ENCODE measurements at regions not wholly inside any gene's neighbourhood (a gene's known extent, or its start where the extent isn't known, plus 50 kb on each side); places are given as distances from the start of the nearest gene placed in this dataset.

- Histone ChIP-seq H2AFZ (ENCODE audit: low read depth, low read length) (no peak overlapping the region), H4K20me1 (ENCODE audit: insufficient read depth, low read length) (no peaks in the 10 kb centered on the region), H3K27ac (ENCODE audit: low read length) (no peak overlapping the region), H3K4me3 (ENCODE audit: low read depth in 1 of 2, low read length in 2 of 2) (no peak overlapping the region), H3K9ac (ENCODE audit: low read depth, low read length) (no peak overlapping the region), H3K79me2 (ENCODE audit: insufficient read depth, low read length) (no peaks in the 10 kb centered on the region), H3K27me3 (ENCODE audit: insufficient read depth, low read length, poor library complexity) (no peaks in the 10 kb centered on the region), H3K4me2 (ENCODE audit: insufficient read depth, low read length) (no peak overlapping the region), H3K4me1 (ENCODE audit: insufficient read depth, low read length) (no peaks in the 10 kb centered on the region), H3K36me3 (ENCODE audit: insufficient read depth, low read length) (no peaks in the 10 kb centered on the region), H3K9me3 (ENCODE audit: insufficient read depth, low read length, severe bottlenecking) (no peaks in the 10 kb centered on the region)
- TF ChIP-seq CTCF (IDR thresholded peaks at IDR 0.05; ENCODE audit: borderline replicate concordance, extremely low read depth, low read length, poor library complexity, severe bottlenecking) = no peak
- no peak for TF ChIP-seq EZH2 (IDR thresholded peaks at IDR 0.05; ENCODE audit: borderline replicate concordance, low read depth, low read length, severe bottlenecking)
- ATAC-seq (ENCODE audit: insufficient read depth, low read depth) = no peak
- no peak for DNase-seq
These were observed 130.1 kb upstream of the TLR4 start for GRCh38 chr9:117574099-117574498.

- Histone ChIP-seq H3K9me3 (ENCODE audit: insufficient read depth, low read length, severe bottlenecking) (peaks cover 2% of the 10 kb centered on the region), H2AFZ (ENCODE audit: low read depth, low read length) (no peak overlapping the region), H3K79me2 (ENCODE audit: insufficient read depth, low read length) (no peaks in the 10 kb centered on the region), H4K20me1 (ENCODE audit: insufficient read depth, low read length) (no peaks in the 10 kb centered on the region), H3K4me2 (ENCODE audit: insufficient read depth, low read length) (no peak overlapping the region), H3K4me3 (ENCODE audit: low read depth in 1 of 2, low read length in 2 of 2) (no peak overlapping the region), H3K36me3 (ENCODE audit: insufficient read depth, low read length) (no peaks in the 10 kb centered on the region), H3K9ac (ENCODE audit: low read depth, low read length) (no peak overlapping the region), H3K4me1 (ENCODE audit: insufficient read depth, low read length) (no peaks in the 10 kb centered on the region), H3K27ac (ENCODE audit: low read length) (no peak overlapping the region), H3K27me3 (ENCODE audit: insufficient read depth, low read length, poor library complexity) (no peaks in the 10 kb centered on the region)
- ATAC-seq (ENCODE audit: insufficient read depth, low read depth) (no peak), DNase-seq (no peak)
- TF ChIP-seq CTCF (IDR thresholded peaks at IDR 0.05; ENCODE audit: borderline replicate concordance, extremely low read depth, low read length, poor library complexity, severe bottlenecking) = no peak
- no peak for TF ChIP-seq EZH2 (IDR thresholded peaks at IDR 0.05; ENCODE audit: borderline replicate concordance, low read depth, low read length, severe bottlenecking)
These were observed 139.4 kb upstream of the TLR4 start for GRCh38 chr9:117564839-117565238.

GRCh38 chr9:117561761-117562160 is 142.4 kb upstream of the TLR4 start:
- no peaks in the 10 kb centered on the region for H4K20me1 ChIP-seq (ENCODE audit: insufficient read depth, low read length)
- H3K36me3 ChIP-seq (ENCODE audit: insufficient read depth, low read length) = no peaks in the 10 kb centered on the region
- H3K9me3 ChIP-seq (ENCODE audit: insufficient read depth, low read length, severe bottlenecking) = peaks cover 2% of the 10 kb centered on the region
- H3K9ac ChIP-seq (ENCODE audit: low read depth, low read length) = no peak overlapping the region
- no peaks in the 10 kb centered on the region for H3K27me3 ChIP-seq (ENCODE audit: insufficient read depth, low read length, poor library complexity)
- H3K27ac ChIP-seq (ENCODE audit: low read length) = no peak overlapping the region
- H3K4me2 ChIP-seq (ENCODE audit: insufficient read depth, low read length) = no peak overlapping the region
- DNase-seq (no peak), ATAC-seq (ENCODE audit: insufficient read depth, low read depth) (no peak)
- H2AFZ ChIP-seq (ENCODE audit: low read depth, low read length) = no peak overlapping the region; the same call in 1 of the 2 replicates
- H3K4me3 ChIP-seq (ENCODE audit: low read depth in 1 of 2, low read length in 2 of 2) = no peak overlapping the region
- no peak for TF ChIP-seq EZH2 (IDR thresholded peaks at IDR 0.05; ENCODE audit: borderline replicate concordance, low read depth, low read length, severe bottlenecking)
- TF ChIP-seq CTCF (IDR thresholded peaks at IDR 0.05; ENCODE audit: borderline replicate concordance, extremely low read depth, low read length, poor library complexity, severe bottlenecking) = no peak
- no peaks in the 10 kb centered on the region for H3K4me1 ChIP-seq (ENCODE audit: insufficient read depth, low read length)
- no peaks in the 10 kb centered on the region for H3K79me2 ChIP-seq (ENCODE audit: insufficient read depth, low read length)
